HL-60 (cell line): ENCODE measurements at regions not wholly inside any gene's neighbourhood (a gene's known extent, or its start where the extent isn't known, plus 50 kb on each side); places are given as distances from the start of the nearest gene placed in this dataset.

Source experiments
- CTCF ChIP-seq: IDR thresholded peaks from one replicate; pipeline ENCODE4 v1.5.1; 2011; ENCODE audit warnings: low read length, control low read depth, inconsistent platforms; ENCODE audit not compliant: insufficient read depth
- POLR2AphosphoS5 ChIP-seq: IDR thresholded peaks from 2 replicates; pipeline ENCODE4 v1.6.1; 2012; ENCODE audit warnings: low read depth

- TF ChIP-seq CTCF = no peak
- no peak for TF ChIP-seq POLR2AphosphoS5
These were observed 817.9 kb downstream of the BRINP3 start for GRCh38 chr1:189659731-189660130.
